Hepatocyte (in vitro differentiated cells): ENCODE measurements at regions not wholly inside any gene's neighbourhood (a gene's known extent, or its start where the extent isn't known, plus 50 kb on each side); places are given as distances from the start of the nearest gene placed in this dataset.

Experiments
- DNase-seq: peaks from one replicate; pipeline ENCODE4 v3.0.0-alpha.2; 2016; ENCODE audit warnings: low spot score
- H2AFZ ChIP-seq: fragments of 200-600 bp; sonication (generic); 2 replicates; pipeline ENCODE4 v1.6.0; 2016; ENCODE audit warnings: antibody characterized with exemption, mild to moderate bottlenecking
- H3K27ac ChIP-seq: fragments of 200-600 bp; sonication (generic); 2 replicates; pipeline ENCODE4 v1.5.1; 2016; ENCODE audit warnings: mild to moderate bottlenecking
- H3K27me3 ChIP-seq: fragments of 200-600 bp; sonication (generic); 2 replicates; pipeline ENCODE4 v1.6.1; 2016
- H3K36me3 ChIP-seq: fragments of 200-600 bp; sonication (generic); replicated peaks from 2 replicates; pipeline ENCODE4 v1.5.1; 2016; ENCODE audit warnings: low read depth; ENCODE audit not compliant: insufficient read depth
- H3K4me1 ChIP-seq: fragments of 200-600 bp; sonication (generic); 2 replicates; pipeline ENCODE4 v1.5.1; 2016; ENCODE audit warnings: mild to moderate bottlenecking, moderate library complexity; ENCODE audit not compliant: insufficient read depth
- H3K4me2 ChIP-seq: fragments of 200-600 bp; sonication (generic); 2 replicates; pipeline ENCODE4 v1.6.0; 2016
- H3K4me3 ChIP-seq: fragments of 200-600 bp; sonication (generic); 2 replicates; pipeline ENCODE4 v1.5.1; 2016; ENCODE audit warnings: mild to moderate bottlenecking
- H3K79me2 ChIP-seq: fragments of 200-600 bp; sonication (generic); 2 replicates; pipeline ENCODE4 v1.6.0; 2017; ENCODE audit warnings: mild to moderate bottlenecking
- H3K9me2 ChIP-seq: fragments of 200-600 bp; sonication (generic); replicated peaks from 2 replicates; pipeline ENCODE4 v1.6.0; 2017; ENCODE audit warnings: mild to moderate bottlenecking; ENCODE audit not compliant: insufficient read depth
- H3K9me3 ChIP-seq: fragments of 200-600 bp; sonication (generic); 2 replicates; pipeline ENCODE4 v1.5.1; 2016; ENCODE audit warnings: low read depth, mild to moderate bottlenecking
- H4K20me1 ChIP-seq: fragments of 200-600 bp; sonication (generic); 2 replicates; pipeline ENCODE4 v1.6.0; 2016; ENCODE audit warnings: mild to moderate bottlenecking; ENCODE audit not compliant: insufficient read depth, poor library complexity, severe bottlenecking
- CTCF ChIP-seq: fragments of 200-600 bp; sonication (generic); IDR thresholded peaks from 2 replicates; pipeline ENCODE4 v1.5.1; 2016; ENCODE audit warnings: antibody characterized with exemption, mild to moderate bottlenecking; ENCODE audit not compliant: poor library complexity
- EZH2 ChIP-seq: fragments of 200-600 bp; sonication (generic); IDR thresholded peaks from 2 replicates; pipeline ENCODE4 v1.6.1; 2016; ENCODE audit warnings: antibody characterized with exemption, mild to moderate bottlenecking, borderline replicate concordance
- EZH2phosphoT487 ChIP-seq: fragments of 200-600 bp; sonication (generic); IDR thresholded peaks from one replicate; pipeline ENCODE4 v1.6.1; 2018; ENCODE audit warnings: antibody characterized with exemption, mild to moderate bottlenecking, low read depth, moderate library complexity; ENCODE audit not compliant: unreplicated experiment, severe bottlenecking
- WGBS: methylation state at CpG from one replicate; pipeline ENCODE4 v1.1.6; 2016; ENCODE audit warnings: low lambda C conversion rate; ENCODE audit errors: missing lambda C conversion rate; 5-methylcytosine and 5-hydroxymethylcytosine counted together

- no peak for DNase-seq
- Histone ChIP-seq H3K4me3 (no peak overlapping the region), H3K79me2 (no peaks in the 10 kb centered on the region), H4K20me1 (no peaks in the 10 kb centered on the region), H2AFZ (no peak overlapping the region), H3K4me1 (no peaks in the 10 kb centered on the region), H3K9me3 (no peaks in the 10 kb centered on the region), H3K27me3 (no peaks in the 10 kb centered on the region), H3K27ac (no peak overlapping the region), H3K9me2 (no peaks in the 10 kb centered on the region), H3K4me2 (no peak overlapping the region), H3K36me3 (no peaks in the 10 kb centered on the region)
- 90% methylated on average over 4 of the region's 4 CpGs for WGBS
- TF ChIP-seq CTCF, result no peak
- TF ChIP-seq EZH2phosphoT487, result no peak
- TF ChIP-seq EZH2, result no peak
Observed at GRCh38 chr4:12943069-12943468, 541.1 kb downstream of the RAB28 start.

GRCh38 chr4:12933760-12934221 lies 550.3 kb downstream of the RAB28 start:
- Histone ChIP-seq H3K9me2 (no peaks in the 10 kb centered on the region), H3K27ac (peak overlapping the region; percentile 9), H3K9me3 (no peaks in the 10 kb centered on the region), H4K20me1 (no peaks in the 10 kb centered on the region), H3K4me2 (no peak overlapping the region), H3K4me1 (peaks cover 15% of the 10 kb centered on the region), H2AFZ (no peak overlapping the region), H3K79me2 (no peaks in the 10 kb centered on the region), H3K27me3 (no peaks in the 10 kb centered on the region), H3K4me3 (no peak overlapping the region), H3K36me3 (no peaks in the 10 kb centered on the region)
- no peak for TF ChIP-seq EZH2
- TF ChIP-seq CTCF, result no peak
- no peak for TF ChIP-seq EZH2phosphoT487
- DNase-seq, result peak; percentile 18

- WGBS, result 65% methylated on average over 4 of the region's 4 CpGs
- H3K27ac ChIP-seq, result no peak overlapping the region
- DNase-seq, result no peak
Observed at GRCh38 chr4:12932203-12932788, 551.8 kb downstream of the RAB28 start.

More at GRCh38 chr4:12932203-12932788, 551.8 kb downstream of the RAB28 start:
- Histone ChIP-seq H3K4me3 (no peak overlapping the region), H4K20me1 (no peaks in the 10 kb centered on the region), H2AFZ (no peak overlapping the region), H3K36me3 (no peaks in the 10 kb centered on the region), H3K4me2 (no peak overlapping the region), H3K27me3 (no peaks in the 10 kb centered on the region), H3K79me2 (no peaks in the 10 kb centered on the region), H3K9me3 (no peaks in the 10 kb centered on the region), H3K9me2 (no peaks in the 10 kb centered on the region), H3K4me1 (peaks cover 15% of the 10 kb centered on the region)
- TF ChIP-seq EZH2phosphoT487 (no peak), EZH2 (no peak), CTCF (no peak)
